AML-193 (cell line): ENCODE measurements at regions not wholly inside any gene's neighbourhood (a gene's known extent, or its start where the extent isn't known, plus 50 kb on each side); places are given as distances from the start of the nearest gene placed in this dataset.

ENCODE experiments used
- DNase-seq, 2 experiments: peaks; one replicate each; lab custom pipeline; 2025; lab: John Stamatoyannopoulos, UW

- no peak for DNase-seq
Observed at GRCh38 chr11:127490896-127491295, 490.3 kb upstream of the KIRREL3 start.

GRCh38 chr11:127485541-127485940 is 485.0 kb upstream of the KIRREL3 start:
- DNase-seq: no peak

DNA sequence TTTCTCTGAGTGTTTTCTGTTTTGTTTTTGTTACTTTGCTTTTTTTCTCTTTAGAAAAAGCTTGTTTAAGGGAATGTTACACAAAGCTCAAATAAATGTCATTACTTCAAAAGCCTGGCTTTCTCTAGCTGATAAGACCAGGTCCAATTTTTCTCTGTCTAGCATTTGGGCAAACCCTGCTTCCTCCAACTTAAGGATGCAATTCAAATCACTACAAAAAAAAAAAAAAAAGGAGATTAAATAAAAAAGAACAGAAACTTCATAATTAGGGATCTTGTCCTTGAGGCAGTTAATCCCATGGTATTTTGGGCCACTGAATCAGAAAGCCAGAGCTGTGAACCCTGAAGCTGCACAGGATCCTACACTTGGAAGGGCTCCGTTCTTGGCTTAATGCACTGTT is 480.8 kb upstream of the KIRREL3 start:
- DNase-seq: no peak

DNA sequence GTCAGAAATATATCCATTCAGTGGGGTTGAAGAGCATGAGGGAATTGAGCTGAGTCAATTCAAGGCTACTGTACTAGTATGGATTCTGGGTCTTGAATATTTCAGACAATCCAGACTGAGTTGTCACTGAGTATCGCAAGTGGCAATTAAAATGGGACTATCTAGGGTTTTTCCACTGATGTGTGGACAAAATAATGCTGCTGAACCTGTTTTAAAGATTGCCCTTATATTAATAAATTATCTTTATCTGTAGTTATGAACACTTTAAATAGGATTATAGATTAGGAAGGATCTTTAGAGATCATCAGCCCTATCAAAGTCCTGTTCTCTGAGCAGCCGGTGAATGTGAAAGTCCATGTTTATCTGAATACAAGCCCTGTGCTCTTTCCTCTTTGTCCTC is 478.3 kb upstream of the KIRREL3 start:
- no peak for DNase-seq

- DNase-seq: no peak
Observed at GRCh38 chr11:127474766-127475165, 474.2 kb upstream of the KIRREL3 start.

DNA sequence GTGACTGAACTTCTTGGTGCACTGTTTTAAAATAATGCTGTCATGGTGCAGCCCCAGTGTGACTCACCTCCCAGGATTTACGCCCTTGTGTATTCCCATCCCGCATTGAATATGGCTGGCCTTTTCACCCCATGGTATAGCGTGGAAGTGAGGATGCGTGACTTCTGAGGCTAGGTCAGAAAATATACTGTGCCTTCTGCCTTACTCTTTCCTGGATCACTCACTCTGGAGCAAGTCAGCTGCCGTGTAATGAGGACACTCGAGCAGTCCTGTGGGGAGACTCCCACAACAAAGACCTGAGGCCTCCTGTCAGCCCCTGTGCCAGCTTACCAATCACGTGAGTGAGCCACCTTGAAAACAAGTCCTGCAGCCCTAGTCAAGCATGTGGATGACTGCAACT is 471.9 kb upstream of the KIRREL3 start:
- no peak for DNase-seq

DNA sequence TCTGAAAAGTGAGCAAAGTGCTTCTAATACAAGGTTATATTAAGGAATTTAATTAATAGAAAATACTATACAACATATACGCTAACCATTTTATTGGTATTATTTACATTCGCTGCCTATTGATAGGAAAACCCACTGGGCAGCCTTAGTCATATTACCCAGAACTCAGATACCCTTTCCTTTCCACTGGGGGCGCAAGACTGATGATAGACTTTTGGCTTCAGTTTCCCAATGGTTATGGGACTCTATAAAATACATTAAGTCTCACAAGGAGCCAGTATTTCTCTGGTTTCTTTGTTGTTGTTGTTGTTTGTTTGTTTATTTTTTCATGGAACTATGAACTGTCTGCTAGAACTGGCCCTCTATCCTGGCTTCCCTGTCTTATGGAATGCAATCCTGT is 471.1 kb upstream of the KIRREL3 start:
- no peak for DNase-seq

- DNase-seq: peak; percentile 0 to 20
Observed at GRCh38 chr11:127470306-127470884, 469.8 kb upstream of the KIRREL3 start.

DNA sequence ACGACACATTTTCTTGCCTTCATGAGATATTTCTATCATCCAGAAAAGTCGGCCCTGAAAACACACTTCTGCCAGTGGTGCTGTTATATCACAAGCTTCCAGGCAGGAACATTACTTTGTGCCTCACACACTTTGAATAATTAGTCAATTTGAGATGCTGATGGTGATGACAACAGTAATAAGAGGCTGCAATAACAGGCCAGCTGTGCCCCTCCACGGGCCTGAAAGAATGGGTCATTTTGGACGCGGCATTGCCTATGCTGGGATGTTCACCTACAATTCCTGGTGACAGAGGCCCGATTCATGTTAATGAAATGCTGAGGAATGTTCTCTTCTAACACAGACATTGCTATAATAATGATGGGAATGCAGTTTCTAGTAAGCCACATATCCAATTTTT is 463.8 kb upstream of the KIRREL3 start:
- DNase-seq: no peak

DNA sequence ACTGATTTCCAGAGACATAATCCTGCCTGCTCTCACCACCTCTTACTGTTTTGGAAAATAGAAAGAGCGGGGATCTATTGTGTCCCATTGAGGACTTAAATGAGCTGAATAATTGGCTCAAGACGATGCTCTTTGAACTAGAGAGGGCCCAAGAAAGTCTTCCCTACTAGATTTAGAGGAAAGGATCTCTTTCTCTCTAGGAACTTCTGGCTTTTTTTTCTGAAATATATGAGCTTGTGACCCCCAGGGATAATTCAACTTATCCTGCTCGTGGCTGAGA is 461.4 kb upstream of the KIRREL3 start:
- no peak for DNase-seq

DNA sequence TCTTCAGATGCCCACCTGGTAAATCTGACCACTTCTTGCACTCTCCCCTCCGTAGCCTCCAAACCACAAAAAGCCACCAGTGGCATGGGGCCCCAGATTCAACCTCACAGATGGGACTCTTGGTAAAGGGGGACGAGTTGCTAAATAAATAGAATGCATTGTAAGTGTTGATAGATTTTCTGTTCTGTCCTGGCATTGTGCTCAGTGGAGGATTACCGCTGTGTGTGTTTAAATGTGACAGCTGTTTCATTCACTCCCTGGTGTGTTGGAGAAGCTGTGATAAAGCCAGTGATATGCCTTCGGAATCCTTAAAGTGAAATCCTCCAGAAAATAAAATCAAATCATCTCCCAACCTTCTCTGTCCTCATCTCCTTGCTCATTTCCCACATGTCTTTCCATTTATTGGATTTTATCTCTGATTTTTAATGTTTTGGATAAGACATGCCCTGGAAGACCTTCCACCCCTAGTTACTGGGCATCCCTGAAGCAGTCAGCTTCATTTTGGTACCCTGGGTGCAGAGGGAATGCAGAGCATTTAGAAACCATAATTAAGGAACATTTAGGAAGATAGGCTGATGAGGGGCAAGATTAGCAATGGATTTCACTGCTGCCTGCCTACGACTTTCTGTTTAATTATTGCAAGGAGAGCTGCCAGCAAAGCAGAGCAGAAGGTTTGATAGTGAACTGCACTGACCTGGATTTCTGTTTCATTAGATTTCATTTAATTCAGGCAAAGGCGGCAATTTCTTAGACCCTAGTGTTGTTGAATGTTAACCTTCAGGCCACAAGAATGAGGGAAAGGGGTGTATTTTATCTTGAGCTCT is 460.9 kb upstream of the KIRREL3 start:
- no peak for DNase-seq

- no peak for DNase-seq
Observed at GRCh38 chr11:127458561-127458960, 458.0 kb upstream of the KIRREL3 start.

- no peak for DNase-seq
Observed at GRCh38 chr11:127454856-127455255, 454.3 kb upstream of the KIRREL3 start.

- DNase-seq: no peak
Observed at GRCh38 chr11:127452533-127452932, 452.0 kb upstream of the KIRREL3 start.

- no peak for DNase-seq
Observed at GRCh38 chr11:127451861-127452260, 451.3 kb upstream of the KIRREL3 start.

DNA sequence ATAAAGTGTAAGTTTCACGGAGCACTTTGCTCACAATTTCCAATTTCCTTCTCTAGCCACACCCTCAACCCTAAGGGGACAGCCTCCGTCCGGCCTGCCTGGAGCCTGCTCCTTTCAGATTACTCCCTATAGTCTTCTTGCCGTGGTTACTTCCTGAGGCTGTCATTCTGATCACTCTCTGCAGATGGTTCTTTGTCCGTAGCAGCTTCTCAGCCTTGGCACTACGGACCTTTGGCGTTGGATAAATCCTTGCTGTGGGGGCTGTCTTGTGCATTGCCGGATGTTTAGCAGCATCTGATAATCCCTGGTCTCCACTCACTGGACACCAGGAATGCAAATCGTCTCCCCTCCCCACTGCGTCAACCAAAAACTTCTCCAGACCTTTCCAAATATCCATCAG is 447.5 kb upstream of the KIRREL3 start:
- no peak for DNase-seq

GRCh38 chr11:127445476-127445875 is 444.9 kb upstream of the KIRREL3 start:
- DNase-seq: no peak

DNA sequence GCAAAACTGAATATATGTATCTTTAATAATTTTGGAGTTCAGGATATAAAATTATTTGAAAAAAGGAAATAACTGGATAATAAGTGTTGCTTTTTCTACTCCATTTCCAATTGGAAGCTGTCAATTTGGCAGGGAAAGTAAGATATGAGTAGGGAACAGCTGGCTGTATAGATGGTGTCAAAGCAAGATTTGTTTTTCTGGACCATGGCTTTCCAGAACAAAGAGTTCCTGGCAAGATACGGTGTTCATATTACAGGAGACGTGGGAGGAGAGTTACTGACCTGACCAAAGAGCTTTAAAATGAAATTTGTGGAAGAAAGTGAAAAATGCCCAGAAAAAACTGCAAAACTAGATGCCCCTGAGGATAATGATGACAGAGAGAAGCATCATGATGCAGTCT is 442.7 kb upstream of the KIRREL3 start:
- DNase-seq: no peak

- no peak for DNase-seq
Observed at GRCh38 chr11:127440616-127441015, 440.0 kb upstream of the KIRREL3 start.

GRCh38 chr11:127425281-127425680 is 424.7 kb upstream of the KIRREL3 start:
- DNase-seq: no peak

- no peak for DNase-seq
Observed at GRCh38 chr11:127424661-127425060, 424.1 kb upstream of the KIRREL3 start.

DNA sequence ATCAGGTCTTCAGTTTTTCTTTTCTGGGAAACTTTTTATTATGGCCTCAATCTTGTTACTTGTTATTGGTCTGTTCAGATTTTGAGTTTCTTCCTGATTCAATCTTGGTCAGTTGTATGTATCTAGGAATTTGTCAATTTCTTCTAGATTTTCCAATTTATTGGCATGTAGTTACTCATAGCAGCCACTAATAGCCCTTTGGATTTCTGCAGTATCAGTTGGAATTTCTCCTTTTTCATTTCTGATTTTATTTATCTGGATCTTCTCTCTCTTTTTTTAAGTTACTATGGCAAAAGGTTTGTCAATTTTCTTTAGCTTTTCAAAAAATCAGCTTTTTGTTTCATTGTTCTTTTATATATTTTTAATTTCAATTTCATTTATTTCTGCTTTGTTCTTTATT is 419.6 kb upstream of the KIRREL3 start:
- no peak for DNase-seq

GRCh38 chr11:127412722-127413380 is 412.3 kb upstream of the KIRREL3 start:
- no peak for DNase-seq

- DNase-seq: no peak
Observed at GRCh38 chr11:127412234-127412633, 411.7 kb upstream of the KIRREL3 start.
